GM19395 (cell line): ENCODE measurements at regions not wholly inside any gene's neighbourhood (a gene's known extent, or its start where the extent isn't known, plus 50 kb on each side); places are given as distances from the start of the nearest gene placed in this dataset.

ENCODE experiments used
- ATAC-seq: cut with Tn5 transposase; IDR thresholded peaks from one replicate; pipeline ENCODE4 v1.9.1; 2021; ENCODE audit warnings: mild to moderate bottlenecking, moderate library complexity; ENCODE audit not compliant: unreplicated experiment

- no peak for ATAC-seq
Measured at GRCh38 chr21:28663754-28664153, 328.9 kb downstream of the LTN1 start.

DNA sequence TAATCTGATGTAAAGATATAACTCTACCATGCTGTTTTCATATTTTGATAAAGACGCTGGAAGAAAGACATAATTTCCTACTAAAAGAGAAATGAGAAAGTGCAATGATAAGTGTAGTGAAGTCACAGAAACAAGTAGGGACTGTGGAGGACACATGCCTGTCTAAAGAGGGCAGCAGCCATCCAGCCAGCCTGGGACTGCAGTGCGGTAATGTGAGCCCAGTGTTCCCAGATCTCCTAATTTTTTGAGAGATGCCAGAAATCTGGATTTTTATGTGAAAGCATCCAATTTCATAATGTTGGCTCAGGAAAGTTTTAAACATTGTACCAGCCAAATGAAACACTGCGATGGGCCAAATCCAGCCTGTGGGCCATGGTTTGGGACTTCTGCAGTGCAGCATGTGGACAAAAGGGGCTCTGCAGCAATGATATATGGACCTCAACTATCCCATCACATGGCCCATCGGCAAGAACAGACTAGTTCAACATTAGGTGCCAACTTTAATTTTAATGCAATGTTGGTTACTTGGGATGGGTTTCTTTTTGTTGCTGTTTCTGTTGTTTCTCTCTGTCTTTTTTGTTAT is 329.5 kb downstream of the LTN1 start:
- ATAC-seq, result no peak

GRCh38 chr21:28657566-28657965 is 335.1 kb downstream of the LTN1 start:
- ATAC-seq, result no peak

- ATAC-seq, result no peak
Measured at GRCh38 chr21:28655471-28655870, 337.2 kb downstream of the LTN1 start.

DNA sequence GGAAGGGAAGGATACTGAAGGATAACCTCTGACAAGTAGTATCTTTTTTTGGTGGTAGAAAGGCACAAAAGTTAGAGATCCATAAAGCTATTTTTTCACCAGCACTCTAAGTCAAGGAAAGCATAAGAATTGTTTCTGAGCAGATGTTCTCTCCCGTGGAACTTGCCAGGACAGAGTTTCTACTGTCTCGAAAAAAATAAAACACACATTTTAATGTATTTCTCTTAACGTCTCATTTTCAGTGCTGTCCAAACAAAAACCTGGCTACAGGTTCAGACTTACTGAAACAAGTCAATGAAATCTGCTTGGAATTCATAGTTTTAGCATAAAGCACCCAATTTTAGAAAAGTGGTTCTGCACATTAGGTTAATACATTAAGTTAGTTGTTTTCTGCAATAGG is 338.3 kb downstream of the LTN1 start:
- no peak for ATAC-seq

DNA sequence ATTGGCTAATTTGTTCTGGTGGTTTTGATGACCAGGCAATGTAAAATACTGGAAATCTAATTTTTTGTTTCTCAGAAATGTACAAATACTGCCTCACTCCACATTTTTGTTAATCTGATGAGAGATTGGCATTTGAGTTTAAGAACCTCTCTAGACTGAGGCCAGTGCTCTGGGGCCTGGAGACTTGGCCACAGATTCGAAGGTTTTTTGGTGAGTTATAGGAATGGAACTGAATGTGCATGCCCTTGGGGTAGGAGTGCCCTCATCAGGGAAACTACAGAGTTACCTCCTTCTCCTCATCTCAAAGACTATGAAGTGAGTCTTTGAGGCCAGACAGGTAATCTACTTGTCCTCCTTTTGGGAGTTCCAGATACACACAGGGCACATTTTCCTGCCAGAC is 347.9 kb downstream of the LTN1 start:
- no peak for ATAC-seq

GRCh38 chr21:28642891-28643290 is 349.8 kb downstream of the LTN1 start:
- no peak for ATAC-seq

DNA sequence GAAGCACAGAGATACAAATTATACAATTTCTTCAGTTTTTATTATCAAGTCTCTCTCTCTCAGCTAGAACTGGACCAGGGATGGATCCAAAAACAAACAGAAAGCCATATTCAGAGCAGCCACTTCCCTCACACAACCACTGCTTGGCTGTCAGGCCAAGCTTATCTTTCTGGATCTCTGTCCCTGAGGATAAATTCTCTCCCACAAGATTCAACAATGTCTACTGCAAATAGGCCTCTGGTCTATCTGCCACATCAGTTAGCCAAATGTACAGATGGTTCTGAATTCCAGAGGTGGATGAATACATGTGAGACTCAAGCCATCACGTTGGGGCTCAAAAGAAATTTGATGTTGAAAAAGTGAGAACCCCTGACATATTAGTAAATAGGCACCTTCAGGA is 350.9 kb downstream of the LTN1 start:
- no peak for ATAC-seq

DNA sequence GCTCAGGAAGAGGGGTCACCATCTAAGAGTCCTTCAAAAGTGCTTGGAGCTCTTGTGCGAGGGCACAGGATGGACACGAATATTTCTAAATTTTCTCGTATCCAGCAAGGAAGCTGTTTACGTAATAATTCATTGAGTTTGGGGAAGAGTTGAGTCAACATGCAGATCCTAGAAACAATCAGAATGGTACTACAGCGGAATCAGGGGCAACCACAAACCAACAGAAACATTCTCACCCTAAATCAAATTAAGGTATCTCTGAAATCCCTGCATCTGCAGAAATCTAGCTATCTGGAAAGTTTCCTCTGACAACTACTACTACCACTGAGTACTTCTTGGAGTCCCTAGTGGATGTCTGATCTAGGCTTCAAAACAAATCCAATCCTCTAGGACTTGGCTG is 352.4 kb downstream of the LTN1 start:
- ATAC-seq, result no peak

GRCh38 chr21:28639737-28640136 is 352.9 kb downstream of the LTN1 start:
- ATAC-seq, result no peak

- ATAC-seq, result no peak
Measured at GRCh38 chr21:28636752-28637691, 355.7 kb downstream of the LTN1 start.

DNA sequence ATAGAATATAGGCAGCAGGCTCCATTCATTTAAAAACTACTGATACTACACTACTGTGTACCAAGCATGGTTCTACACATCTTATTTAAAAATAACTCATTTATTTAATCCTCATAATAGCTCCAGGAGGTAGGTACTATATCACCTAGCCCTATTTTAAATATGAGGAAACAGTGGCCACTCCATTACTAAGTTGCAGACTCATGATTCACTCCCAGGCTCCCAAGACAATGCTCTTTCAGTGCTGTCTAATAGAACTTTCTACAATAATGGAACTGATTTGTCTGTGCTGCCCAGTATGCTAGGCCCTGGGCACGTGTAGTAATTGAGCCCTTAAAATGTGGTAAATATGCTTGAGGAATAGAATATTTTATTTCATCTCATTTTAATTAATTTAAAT is 357.1 kb downstream of the LTN1 start:
- ATAC-seq, result no peak

DNA sequence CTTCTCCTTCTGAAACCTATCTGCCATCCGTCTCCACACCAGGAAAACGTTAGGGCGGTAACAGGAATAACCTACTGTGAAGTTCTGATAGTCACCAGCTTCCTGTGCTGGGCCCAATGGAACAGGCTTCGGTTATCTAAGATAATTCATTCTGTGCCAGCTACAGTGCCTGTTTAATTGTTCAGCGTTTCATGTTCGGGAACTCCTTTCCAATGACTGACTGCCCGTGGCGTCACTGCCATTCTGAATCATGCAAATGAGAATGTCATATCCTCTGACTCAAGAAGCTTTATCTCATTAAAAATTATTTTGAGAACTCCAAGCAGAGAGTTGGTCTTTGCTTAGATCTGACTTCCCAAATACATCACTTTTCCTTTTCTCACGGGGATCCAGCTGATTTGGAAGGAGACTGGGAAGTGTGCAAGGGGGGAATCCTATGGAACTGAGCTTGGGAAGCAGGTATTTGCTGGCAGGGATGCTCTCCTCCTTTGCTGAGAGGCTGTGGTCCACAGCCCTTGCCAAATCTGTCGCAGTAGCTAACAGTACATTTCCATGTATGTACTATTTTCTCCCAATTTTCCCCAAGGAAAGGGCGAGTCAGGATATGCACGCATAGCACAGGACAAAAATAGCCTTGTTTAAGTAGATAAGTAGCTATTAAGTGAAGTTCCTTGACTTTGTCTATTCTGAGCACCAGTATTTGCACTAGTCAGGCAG is 358.7 kb downstream of the LTN1 start:
- no peak for ATAC-seq

- ATAC-seq, result no peak
Measured at GRCh38 chr21:28632755-28633408, 359.8 kb downstream of the LTN1 start.

DNA sequence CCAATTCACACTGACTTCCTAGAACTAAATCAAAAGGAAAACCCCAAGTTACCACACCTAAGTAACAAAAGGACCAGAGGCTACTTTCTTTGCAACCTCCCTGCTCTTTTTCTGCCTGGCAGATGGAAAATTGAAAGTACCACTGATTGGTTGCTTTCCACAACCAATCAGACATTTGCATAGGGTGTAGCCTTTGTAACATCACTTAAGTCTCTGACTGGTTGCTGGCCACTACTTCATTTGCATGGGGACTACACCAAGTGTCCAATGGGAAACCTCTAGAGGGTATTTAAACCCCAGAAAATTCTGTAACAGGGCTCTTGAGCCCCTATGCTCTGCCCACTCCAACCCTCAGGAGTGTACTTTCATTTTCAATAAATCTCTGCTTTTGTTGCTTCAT is 365.0 kb downstream of the LTN1 start:
- ATAC-seq, result no peak

DNA sequence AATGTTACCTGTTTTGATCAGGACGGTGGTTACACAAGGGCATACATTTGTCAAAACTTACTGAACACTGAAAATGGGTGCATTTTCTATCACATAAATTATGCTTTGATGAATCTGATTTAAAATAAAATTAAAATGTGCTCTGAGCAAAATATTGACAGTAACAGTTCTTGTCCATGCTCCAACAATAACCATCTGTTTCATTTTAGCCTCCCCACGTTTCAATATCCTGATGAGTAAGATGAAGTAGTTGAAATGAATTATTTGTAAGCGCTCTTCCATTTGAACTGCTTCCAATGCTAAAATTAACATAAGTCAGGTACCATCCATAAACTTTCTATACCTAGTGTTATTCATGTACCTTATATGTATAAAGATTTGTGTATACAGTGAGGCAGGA is 365.4 kb downstream of the LTN1 start:
- no peak for ATAC-seq

GRCh38 chr21:28624626-28625025 is 368.1 kb downstream of the LTN1 start:
- no peak for ATAC-seq

DNA sequence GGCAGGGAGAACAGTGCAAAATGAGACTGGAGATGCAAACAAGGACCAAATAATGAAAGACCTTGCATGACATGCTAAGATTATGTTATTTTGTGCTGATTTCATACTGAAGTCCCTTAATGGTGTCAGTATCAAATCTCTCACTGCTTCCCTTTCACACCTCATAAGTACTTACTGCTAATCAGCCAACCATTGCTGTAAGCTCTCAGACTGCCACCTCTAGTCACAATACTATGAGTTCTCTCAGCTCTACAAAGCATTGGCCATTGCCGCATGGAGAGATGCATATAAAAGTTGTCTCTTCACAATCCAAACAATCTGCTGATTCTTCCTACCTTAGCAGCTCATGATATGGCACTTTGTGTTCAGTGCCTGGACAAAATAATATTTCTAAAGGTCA is 375.4 kb downstream of the LTN1 start:
- ATAC-seq, result no peak

GRCh38 chr21:28615276-28615675 is 377.4 kb downstream of the LTN1 start:
- ATAC-seq, result no peak

DNA sequence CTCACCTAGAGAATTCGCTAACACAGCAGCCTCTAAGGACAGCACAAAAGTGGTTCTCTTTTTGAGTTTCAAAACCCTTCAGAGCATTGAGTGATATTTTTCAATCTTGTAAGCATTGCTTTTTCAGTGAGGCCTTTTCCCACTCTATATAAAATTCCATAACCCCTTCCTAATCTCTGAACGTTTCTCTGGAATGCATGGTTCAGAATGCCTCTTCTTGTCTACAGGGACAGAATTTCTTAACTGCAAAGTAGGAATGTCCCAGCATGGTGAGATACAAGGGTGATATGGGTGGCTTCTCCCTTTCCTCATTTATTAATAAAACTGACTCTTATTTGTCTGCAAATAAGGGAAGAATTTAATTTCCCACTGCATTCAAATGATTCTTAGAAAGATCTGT is 377.9 kb downstream of the LTN1 start:
- no peak for ATAC-seq

- ATAC-seq, result no peak
Measured at GRCh38 chr21:28608646-28609045, 384.0 kb downstream of the LTN1 start.
